ENCODE measurements at regions not wholly inside any gene's neighbourhood (a gene's known extent, or its start where the extent isn't known, plus 50 kb on each side); places are given as distances from the start of the nearest gene placed in this dataset.
A peak's percentile ranks its signal among the peaks of the same experiment; 100 is the strongest.

GRCh38 chr3:107988460-107989175, 102.2 kb downstream of the CD47 start:
- TF ChIP-seq POLR2AphosphoS5 (IDR thresholded peaks at IDR 0.05; ENCODE audit: low read depth, low read length) = no peak
- TF ChIP-seq, protein P1, sequence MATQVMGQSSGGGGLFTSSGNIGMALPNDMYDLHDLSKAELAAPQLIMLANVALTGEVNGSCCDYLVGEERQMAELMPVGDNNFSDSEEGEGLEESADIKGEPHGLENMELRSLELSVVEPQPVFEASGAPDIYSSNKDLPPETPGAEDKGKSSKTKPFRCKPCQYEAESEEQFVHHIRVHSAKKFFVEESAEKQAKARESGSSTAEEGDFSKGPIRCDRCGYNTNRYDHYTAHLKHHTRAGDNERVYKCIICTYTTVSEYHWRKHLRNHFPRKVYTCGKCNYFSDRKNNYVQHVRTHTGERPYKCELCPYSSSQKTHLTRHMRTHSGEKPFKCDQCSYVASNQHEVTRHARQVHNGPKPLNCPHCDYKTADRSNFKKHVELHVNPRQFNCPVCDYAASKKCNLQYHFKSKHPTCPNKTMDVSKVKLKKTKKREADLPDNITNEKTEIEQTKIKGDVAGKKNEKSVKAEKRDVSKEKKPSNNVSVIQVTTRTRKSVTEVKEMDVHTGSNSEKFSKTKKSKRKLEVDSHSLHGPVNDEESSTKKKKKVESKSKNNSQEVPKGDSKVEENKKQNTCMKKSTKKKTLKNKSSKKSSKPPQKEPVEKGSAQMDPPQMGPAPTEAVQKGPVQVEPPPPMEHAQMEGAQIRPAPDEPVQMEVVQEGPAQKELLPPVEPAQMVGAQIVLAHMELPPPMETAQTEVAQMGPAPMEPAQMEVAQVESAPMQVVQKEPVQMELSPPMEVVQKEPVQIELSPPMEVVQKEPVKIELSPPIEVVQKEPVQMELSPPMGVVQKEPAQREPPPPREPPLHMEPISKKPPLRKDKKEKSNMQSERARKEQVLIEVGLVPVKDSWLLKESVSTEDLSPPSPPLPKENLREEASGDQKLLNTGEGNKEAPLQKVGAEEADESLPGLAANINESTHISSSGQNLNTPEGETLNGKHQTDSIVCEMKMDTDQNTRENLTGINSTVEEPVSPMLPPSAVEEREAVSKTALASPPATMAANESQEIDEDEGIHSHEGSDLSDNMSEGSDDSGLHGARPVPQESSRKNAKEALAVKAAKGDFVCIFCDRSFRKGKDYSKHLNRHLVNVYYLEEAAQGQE (IDR thresholded peaks at IDR 0.05; ENCODE audit: insufficient read depth in 1 of 2, low read depth in 2 of 2, low read length in 2 of 2) = no peak
- no peak for TF ChIP-seq SIN3A (IDR thresholded peaks at IDR 0.05; ENCODE audit: borderline replicate concordance, insufficient read depth, low read length)
- TF ChIP-seq FOXP2 (optimal IDR thresholded peaks at IDR 0.05; ENCODE audit: borderline replicate concordance, extremely low read depth, extremely low read length, insufficient read depth) = no peak
- no peak for TF ChIP-seq TAF1 (IDR thresholded peaks at IDR 0.05; ENCODE audit: borderline replicate concordance, insufficient read depth, low read length)

DNA sequence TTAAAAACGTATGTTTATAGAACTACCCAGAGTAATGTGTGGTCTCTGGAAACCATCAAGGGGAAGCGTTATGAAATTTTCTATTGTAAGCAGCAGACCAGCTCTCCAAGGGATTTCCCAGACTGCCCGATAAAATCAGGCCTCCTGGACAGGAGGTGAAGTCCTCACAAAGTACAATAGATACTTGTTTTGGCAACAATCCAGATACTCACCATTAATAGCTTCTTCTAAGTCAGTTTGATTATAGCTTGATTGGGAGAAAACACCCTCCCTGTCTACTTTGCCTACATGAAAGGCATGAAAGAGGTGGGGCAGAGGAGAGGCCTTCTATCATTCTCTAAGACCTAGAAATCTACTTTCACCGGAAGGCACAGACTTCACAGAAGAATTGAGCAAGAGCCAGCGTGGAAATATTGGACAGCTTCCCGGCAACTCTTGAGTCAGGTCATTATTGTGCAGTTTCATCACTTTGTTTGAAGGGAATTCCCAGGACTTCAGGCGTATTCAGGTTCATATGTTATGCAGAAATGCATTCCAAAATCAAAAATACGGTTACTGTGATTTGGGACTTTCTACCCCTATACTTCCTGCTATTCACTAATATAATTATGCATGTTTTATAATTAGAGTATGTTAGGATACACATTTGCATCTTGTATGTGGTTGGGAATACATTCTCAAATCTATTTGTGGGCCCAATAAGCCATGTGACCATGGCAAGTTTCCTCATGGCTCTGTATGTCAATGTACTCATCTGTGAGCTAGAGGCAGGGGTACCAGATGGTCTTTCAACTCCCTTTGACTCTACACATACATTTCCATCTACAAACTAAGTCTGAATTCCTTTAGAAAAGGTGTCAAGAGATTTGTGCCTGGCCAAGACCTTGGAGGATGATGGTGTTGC, 103.5 kb downstream of the CD47 start:
- TF ChIP-seq POLR2AphosphoS5 (IDR thresholded peaks at IDR 0.05; ENCODE audit: low read depth, low read length) = no peak
- TF ChIP-seq, protein P1 (IDR thresholded peaks at IDR 0.05; ENCODE audit: insufficient read depth in 1 of 2, low read depth in 2 of 2, low read length in 2 of 2) = 0 out of 4 replicates have a peak, but pooled peaks of 1 of the 2 experiments have one; percentile 19

- no peak for TF ChIP-seq FOXP2 (optimal IDR thresholded peaks at IDR 0.05; ENCODE audit: borderline replicate concordance, extremely low read depth, extremely low read length, insufficient read depth)
- no peak for TF ChIP-seq SIN3A (IDR thresholded peaks at IDR 0.05; ENCODE audit: borderline replicate concordance, insufficient read depth, low read length)
- no peak for TF ChIP-seq POLR2AphosphoS5 (IDR thresholded peaks at IDR 0.05; ENCODE audit: low read depth, low read length)
- TF ChIP-seq, protein P1 (IDR thresholded peaks at IDR 0.05; ENCODE audit: insufficient read depth in 1 of 2, low read depth in 2 of 2, low read length in 2 of 2) = no peak
- TF ChIP-seq TAF1 (IDR thresholded peaks at IDR 0.05; ENCODE audit: borderline replicate concordance, insufficient read depth, low read length) = no peak
These were observed 104.3 kb downstream of the CD47 start for GRCh38 chr3:107986505-107986904.

DNA sequence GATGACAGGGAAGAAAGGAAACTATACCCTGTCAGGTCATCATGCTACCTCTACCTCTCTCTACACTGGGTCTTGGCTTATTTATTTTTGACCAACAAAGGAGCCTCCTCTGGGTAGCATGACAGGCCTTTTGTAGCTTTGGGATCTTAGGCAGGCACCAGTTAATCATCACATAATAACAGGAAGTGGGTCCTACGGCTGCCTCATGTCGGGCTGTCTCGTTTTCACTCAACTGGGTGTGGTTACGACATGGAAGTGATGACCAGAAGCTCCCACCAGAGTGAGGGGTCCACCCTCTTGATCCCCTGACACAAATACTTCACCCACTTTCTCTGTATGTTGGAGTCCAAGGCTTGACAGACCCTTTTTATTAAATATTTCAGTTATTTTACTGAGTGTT, 105.3 kb downstream of the CD47 start:
- TF ChIP-seq POLR2AphosphoS5 (IDR thresholded peaks at IDR 0.05; ENCODE audit: low read depth, low read length) = no peak
- no peak for TF ChIP-seq TAF1 (IDR thresholded peaks at IDR 0.05; ENCODE audit: borderline replicate concordance, insufficient read depth, low read length)
- TF ChIP-seq, protein P1 (IDR thresholded peaks at IDR 0.05; ENCODE audit: insufficient read depth in 1 of 2, low read depth in 2 of 2, low read length in 2 of 2) = no peak
- TF ChIP-seq FOXP2 (optimal IDR thresholded peaks at IDR 0.05; ENCODE audit: borderline replicate concordance, extremely low read depth, extremely low read length, insufficient read depth) = no peak
- no peak for TF ChIP-seq SIN3A (IDR thresholded peaks at IDR 0.05; ENCODE audit: borderline replicate concordance, insufficient read depth, low read length)

All from PFSK-1 (cell line).